ENCODE measurements at regions not wholly inside any gene's neighbourhood (a gene's known extent, or its start where the extent isn't known, plus 50 kb on each side); places are given as distances from the start of the nearest gene placed in this dataset.
"Not testable (repeated sequence)": the region's sequence is repeated elsewhere in the genome, so short reads cannot be mapped to it uniquely, and the experiment has no call there.

- peaks cover 2% of the 10 kb centered on the region for H3K36me3 Mint-ChIP-seq (ENCODE audit: low read depth)
- H3K4me3 Mint-ChIP-seq (ENCODE audit: unreplicated experiment) = no peak overlapping the region
- no peak overlapping the region for H3K27ac Mint-ChIP-seq (ENCODE audit: unreplicated experiment)
- peaks cover 9% of the 10 kb centered on the region for H3K9me3 Mint-ChIP-seq (ENCODE audit: low read depth)
- peaks cover 46% of the 10 kb centered on the region for H3K4me1 Mint-ChIP-seq (ENCODE audit: low read depth)
- DNase-seq (ENCODE audit: low spot score) = no peak
- H3K27me3 Mint-ChIP-seq (ENCODE audit: low read depth) = no peaks in the 10 kb centered on the region
- TF ChIP-seq CTCF (IDR thresholded peaks at IDR 0.05) = no peak
These were observed 98.8 kb upstream of the GALNT15 start for GRCh38 chr3:16075647-16076046.

GRCh38 chr3:16076564-16076963 is 97.9 kb upstream of the GALNT15 start:
- H3K36me3 Mint-ChIP-seq (ENCODE audit: low read depth) = peaks cover 5% of the 10 kb centered on the region
- peaks cover 46% of the 10 kb centered on the region for H3K4me1 Mint-ChIP-seq (ENCODE audit: low read depth)
- no peak overlapping the region for H3K4me3 Mint-ChIP-seq (ENCODE audit: unreplicated experiment)
- no peak for DNase-seq (ENCODE audit: low spot score)
- H3K27ac Mint-ChIP-seq (ENCODE audit: unreplicated experiment) = no peak overlapping the region
- TF ChIP-seq CTCF (IDR thresholded peaks at IDR 0.05) = no peak
- no peaks in the 10 kb centered on the region for H3K27me3 Mint-ChIP-seq (ENCODE audit: low read depth)
- peaks cover 16% of the 10 kb centered on the region for H3K9me3 Mint-ChIP-seq (ENCODE audit: low read depth)

- H3K36me3 Mint-ChIP-seq (ENCODE audit: low read depth); DNase-seq (ENCODE audit: low spot score); H3K4me3 Mint-ChIP-seq (ENCODE audit: unreplicated experiment); H3K27me3 Mint-ChIP-seq (ENCODE audit: low read depth): not testable (repeated sequence)
- Mint-ChIP-seq H3K27ac (ENCODE audit: unreplicated experiment) (peak overlapping the region; percentile 88), H3K9me3 (ENCODE audit: low read depth) (peaks cover 20% of the 10 kb centered on the region), H3K4me1 (ENCODE audit: low read depth) (peaks cover 46% of the 10 kb centered on the region)
These were observed 97.3 kb upstream of the GALNT15 start for GRCh38 chr3:16077146-16077545.

- H3K4me3 Mint-ChIP-seq (ENCODE audit: unreplicated experiment); H3K27me3 Mint-ChIP-seq (ENCODE audit: low read depth); DNase-seq (ENCODE audit: low spot score): not testable (repeated sequence)
- H3K4me1 Mint-ChIP-seq (ENCODE audit: low read depth) = peaks cover 46% of the 10 kb centered on the region
- peaks cover 22% of the 10 kb centered on the region for H3K9me3 Mint-ChIP-seq (ENCODE audit: low read depth)
- H3K27ac Mint-ChIP-seq (ENCODE audit: unreplicated experiment) = peak overlapping the region; percentile 88
- peaks cover 10% of the 10 kb centered on the region for H3K36me3 Mint-ChIP-seq (ENCODE audit: low read depth)
These were observed 96.8 kb upstream of the GALNT15 start for GRCh38 chr3:16077681-16078080.

GRCh38 chr3:16079519-16079918 is 95.0 kb upstream of the GALNT15 start:
- Mint-ChIP-seq H3K27me3 (ENCODE audit: low read depth) (no peaks in the 10 kb centered on the region), H3K4me1 (ENCODE audit: low read depth) (peaks cover 30% of the 10 kb centered on the region), H3K4me3 (ENCODE audit: unreplicated experiment) (no peak overlapping the region), H3K36me3 (ENCODE audit: low read depth) (peaks cover 12% of the 10 kb centered on the region), H3K27ac (ENCODE audit: unreplicated experiment) (peak overlapping the region; percentile 57), H3K9me3 (ENCODE audit: low read depth) (peaks cover 22% of the 10 kb centered on the region)
- no peak for TF ChIP-seq CTCF (IDR thresholded peaks at IDR 0.05)
- DNase-seq (ENCODE audit: low spot score) = no peak

GRCh38 chr3:16081661-16082060 is 92.8 kb upstream of the GALNT15 start:
- Mint-ChIP-seq H3K9me3 (ENCODE audit: low read depth) (peaks cover 22% of the 10 kb centered on the region), H3K36me3 (ENCODE audit: low read depth) (peaks cover 12% of the 10 kb centered on the region)
- no peak for TF ChIP-seq CTCF (IDR thresholded peaks at IDR 0.05)

More at GRCh38 chr3:16081661-16082060, 92.8 kb upstream of the GALNT15 start:
- Mint-ChIP-seq H3K27me3 (ENCODE audit: low read depth) (no peaks in the 10 kb centered on the region), H3K4me3 (ENCODE audit: unreplicated experiment) (no peak overlapping the region), H3K27ac (ENCODE audit: unreplicated experiment) (no peak overlapping the region), H3K4me1 (ENCODE audit: low read depth) (peaks cover 47% of the 10 kb centered on the region)
- no peak for DNase-seq (ENCODE audit: low spot score)

Measured in chondrocyte (in vitro differentiated cells).